ENCODE measurements at regions not wholly inside any gene's neighbourhood (a gene's known extent, or its start where the extent isn't known, plus 50 kb on each side); places are given as distances from the start of the nearest gene placed in this dataset.

DNA sequence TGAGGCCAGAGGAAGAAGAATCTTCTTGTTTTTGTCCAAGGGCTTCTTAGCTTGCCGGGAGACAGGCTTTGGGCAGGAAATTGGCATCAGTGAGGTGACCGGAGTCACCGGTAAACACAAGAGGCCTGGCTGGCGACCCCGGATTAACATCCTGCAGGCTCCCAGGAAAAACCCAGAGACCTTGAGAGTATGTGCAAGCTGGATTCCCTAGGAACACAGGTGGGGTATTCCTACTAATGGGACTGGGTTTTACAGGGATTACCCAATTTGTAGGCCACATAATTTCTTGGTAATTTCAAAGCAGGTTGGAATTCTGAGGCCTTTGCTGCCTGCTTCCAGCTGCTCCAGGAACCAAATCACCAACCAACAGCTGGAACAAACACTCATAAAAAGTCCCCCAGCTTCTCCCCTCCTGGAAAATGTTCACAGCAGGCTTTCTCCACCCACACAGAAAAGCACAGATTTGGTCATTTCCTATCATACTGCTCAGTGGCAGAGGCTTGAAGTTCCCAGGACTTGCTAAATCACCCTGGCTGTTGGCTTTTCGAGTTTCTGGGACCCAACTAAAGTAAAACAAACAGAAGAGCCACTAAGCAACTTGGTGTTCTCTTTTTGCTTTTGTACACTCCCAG lies 258.8 kb downstream of the IRF8 start:
- H3K4me3 ChIP-seq (replicated peaks; ENCODE audit: insufficient read depth, low read length), result no peak overlapping the region
- TF ChIP-seq CTCF (IDR thresholded peaks at IDR 0.05; ENCODE audit: insufficient read depth, low read length) (no peak), SPI1 (IDR thresholded peaks at IDR 0.05; ENCODE audit: borderline replicate concordance, low read depth) (no peak), POLR2AphosphoS5 (IDR thresholded peaks at IDR 0.05; ENCODE audit: low read depth) (no peak), GABPA (IDR thresholded peaks at IDR 0.05; ENCODE audit: low read depth) (no peak)
- TF ChIP-seq, protein P1, sequence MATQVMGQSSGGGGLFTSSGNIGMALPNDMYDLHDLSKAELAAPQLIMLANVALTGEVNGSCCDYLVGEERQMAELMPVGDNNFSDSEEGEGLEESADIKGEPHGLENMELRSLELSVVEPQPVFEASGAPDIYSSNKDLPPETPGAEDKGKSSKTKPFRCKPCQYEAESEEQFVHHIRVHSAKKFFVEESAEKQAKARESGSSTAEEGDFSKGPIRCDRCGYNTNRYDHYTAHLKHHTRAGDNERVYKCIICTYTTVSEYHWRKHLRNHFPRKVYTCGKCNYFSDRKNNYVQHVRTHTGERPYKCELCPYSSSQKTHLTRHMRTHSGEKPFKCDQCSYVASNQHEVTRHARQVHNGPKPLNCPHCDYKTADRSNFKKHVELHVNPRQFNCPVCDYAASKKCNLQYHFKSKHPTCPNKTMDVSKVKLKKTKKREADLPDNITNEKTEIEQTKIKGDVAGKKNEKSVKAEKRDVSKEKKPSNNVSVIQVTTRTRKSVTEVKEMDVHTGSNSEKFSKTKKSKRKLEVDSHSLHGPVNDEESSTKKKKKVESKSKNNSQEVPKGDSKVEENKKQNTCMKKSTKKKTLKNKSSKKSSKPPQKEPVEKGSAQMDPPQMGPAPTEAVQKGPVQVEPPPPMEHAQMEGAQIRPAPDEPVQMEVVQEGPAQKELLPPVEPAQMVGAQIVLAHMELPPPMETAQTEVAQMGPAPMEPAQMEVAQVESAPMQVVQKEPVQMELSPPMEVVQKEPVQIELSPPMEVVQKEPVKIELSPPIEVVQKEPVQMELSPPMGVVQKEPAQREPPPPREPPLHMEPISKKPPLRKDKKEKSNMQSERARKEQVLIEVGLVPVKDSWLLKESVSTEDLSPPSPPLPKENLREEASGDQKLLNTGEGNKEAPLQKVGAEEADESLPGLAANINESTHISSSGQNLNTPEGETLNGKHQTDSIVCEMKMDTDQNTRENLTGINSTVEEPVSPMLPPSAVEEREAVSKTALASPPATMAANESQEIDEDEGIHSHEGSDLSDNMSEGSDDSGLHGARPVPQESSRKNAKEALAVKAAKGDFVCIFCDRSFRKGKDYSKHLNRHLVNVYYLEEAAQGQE (IDR thresholded peaks at IDR 0.05; ENCODE audit: insufficient replicate concordance, low read depth), result no peak
- no peak for DNase-seq (ENCODE audit: low read depth in 1 of 2, low spot score in 1 of 2)
- H3K27me3 ChIP-seq (ENCODE audit: insufficient read depth, poor library complexity, severe bottlenecking), result no peaks in the 10 kb centered on the region
- H3K27ac ChIP-seq (replicated peaks), result no peak overlapping the region

- Histone ChIP-seq H3K27ac (replicated peaks) (no peak overlapping the region), H3K4me3 (replicated peaks; ENCODE audit: insufficient read depth, low read length) (no peak overlapping the region), H3K27me3 (ENCODE audit: insufficient read depth, poor library complexity, severe bottlenecking) (no peaks in the 10 kb centered on the region)
- TF ChIP-seq, protein P1 (IDR thresholded peaks at IDR 0.05; ENCODE audit: insufficient replicate concordance, low read depth), result no peak
- no peak for TF ChIP-seq CTCF (IDR thresholded peaks at IDR 0.05; ENCODE audit: insufficient read depth, low read length)
- no peak for TF ChIP-seq SPI1 (IDR thresholded peaks at IDR 0.05; ENCODE audit: borderline replicate concordance, low read depth)
- TF ChIP-seq GABPA (IDR thresholded peaks at IDR 0.05; ENCODE audit: low read depth), result no peak
- TF ChIP-seq POLR2AphosphoS5 (IDR thresholded peaks at IDR 0.05; ENCODE audit: low read depth), result no peak
- no peak for DNase-seq (ENCODE audit: low read depth in 1 of 2, low spot score in 1 of 2)
These were observed 259.9 kb downstream of the IRF8 start for GRCh38 chr16:86158688-86159360.

DNA sequence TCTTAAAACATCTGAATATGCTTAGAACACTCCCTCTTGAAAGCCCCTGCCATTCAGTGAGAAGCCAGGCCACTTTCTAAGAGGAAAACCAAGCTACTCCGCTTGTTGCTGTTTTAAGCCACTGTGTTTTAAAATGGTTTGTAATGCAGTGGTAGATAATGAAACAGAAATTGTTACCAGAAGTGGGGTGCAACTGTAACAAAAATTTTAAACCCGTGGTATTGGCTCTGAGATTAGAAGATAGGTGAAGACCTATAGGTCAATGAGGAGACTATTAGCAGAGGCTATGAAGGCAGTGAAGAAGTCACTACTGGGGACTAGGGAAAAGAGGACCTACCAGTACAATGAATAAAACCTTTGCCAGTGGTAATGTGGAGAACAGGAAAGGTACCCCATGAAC lies 266.5 kb downstream of the IRF8 start:
- no peaks in the 10 kb centered on the region for H3K27me3 ChIP-seq (ENCODE audit: insufficient read depth, poor library complexity, severe bottlenecking)
- no peak overlapping the region for H3K27ac ChIP-seq (replicated peaks)
- no peak overlapping the region for H3K4me3 ChIP-seq (replicated peaks; ENCODE audit: insufficient read depth, low read length)
- no peak for DNase-seq (ENCODE audit: low read depth in 1 of 2, low spot score in 1 of 2)
- TF ChIP-seq GABPA (IDR thresholded peaks at IDR 0.05; ENCODE audit: low read depth) (no peak), POLR2AphosphoS5 (IDR thresholded peaks at IDR 0.05; ENCODE audit: low read depth) (no peak), CTCF (IDR thresholded peaks at IDR 0.05; ENCODE audit: insufficient read depth, low read length) (no peak), SPI1 (IDR thresholded peaks at IDR 0.05; ENCODE audit: borderline replicate concordance, low read depth) (no peak)
- TF ChIP-seq, protein P1 (IDR thresholded peaks at IDR 0.05; ENCODE audit: insufficient replicate concordance, low read depth), result no peak

Measured in HL-60 (cell line).